GM20431 (cell line): ENCODE measurements at regions not wholly inside any gene's neighbourhood (a gene's known extent, or its start where the extent isn't known, plus 50 kb on each side); places are given as distances from the start of the nearest gene placed in this dataset.
"Not testable (repeated sequence)": the region's sequence is repeated elsewhere in the genome, so short reads cannot be mapped to it uniquely, and the experiment has no call there.

Experiments used
- in situ Hi-C: fragments of 300-500 bp; cut with MseI, MboI; formaldehyde crosslinking; loops from one replicate; pipeline ENCODE4 v1.15.0; 2020; ENCODE audit warnings: low sequenced_read_pairs; ENCODE audit not compliant: unreplicated experiment

DNA sequence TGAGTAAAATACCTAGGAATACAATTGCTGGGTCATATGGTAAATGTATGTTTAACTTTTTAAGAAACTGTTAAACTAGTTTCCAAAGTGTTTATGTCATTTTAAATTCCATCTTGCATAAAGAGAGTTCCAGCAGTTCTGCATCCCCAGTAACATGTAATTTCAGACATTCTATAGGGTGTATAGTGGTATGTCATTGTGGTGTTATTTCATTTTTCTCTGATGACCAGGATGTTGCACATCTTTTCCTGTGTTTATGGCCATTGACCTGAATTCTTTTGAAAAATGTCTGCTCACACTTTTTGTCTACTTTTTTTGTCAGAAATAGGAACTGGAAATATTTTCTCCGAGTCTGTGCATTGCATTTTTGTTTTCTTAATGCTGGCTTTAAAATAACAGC is 128.9 kb downstream of the TMEM200A start:
- in situ Hi-C loops, result no loop called here

- in situ Hi-C loops, result no loop called here
These were observed 134.9 kb downstream of the TMEM200A start for GRCh38 chr6:130500693-130501092.

DNA sequence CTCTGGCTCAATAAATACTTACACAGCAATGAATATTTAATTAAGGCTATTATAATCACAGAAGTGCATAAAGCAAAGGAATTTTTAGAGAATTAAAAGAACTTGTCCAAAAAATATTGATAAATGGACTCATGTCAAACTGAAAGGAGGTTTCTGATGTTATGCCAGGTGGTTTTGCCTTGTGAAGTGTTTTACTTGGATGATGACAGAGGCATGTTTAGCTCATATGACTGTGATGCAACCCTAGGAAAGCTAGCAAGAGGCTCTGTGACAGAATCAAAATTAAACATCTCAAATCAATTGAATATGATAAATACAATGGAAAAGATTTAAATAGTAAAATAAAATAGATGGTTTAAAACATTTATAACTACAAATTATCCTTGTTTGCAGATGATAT is 137.3 kb downstream of the TMEM200A start:
- in situ Hi-C loops, result no loop called here

- in situ Hi-C loops, result no loop called here
These were observed 140.2 kb downstream of the TMEM200A start for GRCh38 chr6:130505808-130506598.

GRCh38 chr6:130507005-130507665 is 141.3 kb downstream of the TMEM200A start:
- in situ Hi-C loops, result not testable (repeated sequence)

- in situ Hi-C loops, result no loop called here
These were observed 141.8 kb downstream of the TMEM200A start for GRCh38 chr6:130507666-130508028.

DNA sequence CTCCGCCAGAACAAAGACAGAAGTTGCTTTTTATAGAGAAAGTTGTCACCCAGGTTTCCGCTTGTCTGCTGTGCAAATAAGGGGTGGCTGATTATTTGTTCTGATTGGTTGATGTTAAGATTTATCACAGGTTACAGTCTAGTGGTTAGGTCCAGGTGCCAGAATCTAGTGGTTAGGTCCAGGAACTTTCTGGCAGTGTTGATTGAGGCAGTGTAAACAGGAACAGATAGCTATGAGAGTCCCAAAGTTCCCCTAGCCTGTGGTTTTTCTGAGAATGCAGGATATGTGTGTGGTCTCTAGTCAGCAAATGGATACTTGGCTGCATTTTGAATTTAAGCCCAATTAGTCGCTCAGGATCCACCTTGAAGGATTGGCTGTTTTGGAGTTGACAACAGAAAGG is 148.0 kb downstream of the TMEM200A start:
- in situ Hi-C loops, result no loop called here

DNA sequence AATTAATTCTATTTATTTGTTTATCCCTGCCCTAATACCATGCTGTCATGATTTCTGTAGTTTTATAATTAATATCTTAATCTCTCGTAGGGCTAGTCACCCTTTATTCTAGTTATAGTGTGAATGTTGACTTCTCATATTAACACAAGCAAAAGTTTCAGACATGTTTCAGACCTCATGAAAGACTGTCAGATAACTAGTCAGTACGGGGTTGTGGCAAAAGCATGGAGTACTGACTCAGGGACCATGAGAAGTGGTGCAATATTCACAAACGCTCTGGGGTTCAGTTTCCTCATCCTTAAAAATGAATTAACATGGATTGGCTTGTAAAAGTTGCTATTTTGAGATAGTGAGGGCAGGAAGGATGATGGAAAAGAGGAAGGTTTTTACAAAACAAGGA is 148.9 kb downstream of the TMEM200A start:
- in situ Hi-C loops, result no loop called here

- in situ Hi-C loops, result no loop called here
These were observed 149.5 kb downstream of the TMEM200A start for GRCh38 chr6:130515306-130515705.

DNA sequence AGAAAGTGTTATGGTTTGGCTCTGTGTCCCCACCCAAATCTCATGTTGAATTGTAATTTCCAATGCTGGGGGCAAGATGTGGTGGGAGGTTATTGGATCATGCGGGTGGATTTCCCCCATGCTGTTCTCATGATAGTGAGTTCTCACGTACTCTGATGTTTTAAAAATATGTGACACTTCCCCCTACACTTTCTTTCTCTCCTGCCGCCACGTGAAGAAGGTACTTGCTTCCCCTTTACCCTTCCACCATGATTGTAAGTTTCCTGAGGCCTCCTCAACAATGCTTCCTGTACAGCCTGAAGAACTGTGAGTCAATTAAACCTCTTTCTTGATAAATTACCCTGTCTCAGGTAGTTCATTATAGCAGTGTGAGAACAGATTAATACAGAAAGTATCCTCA is 150.8 kb downstream of the TMEM200A start:
- in situ Hi-C loops, result no loop called here

- in situ Hi-C loops, result no loop called here
These were observed 151.7 kb downstream of the TMEM200A start for GRCh38 chr6:130517444-130517931.

GRCh38 chr6:130518588-130518987 is 152.8 kb downstream of the TMEM200A start:
- in situ Hi-C loops, result no loop called here

GRCh38 chr6:130520221-130520620 is 154.4 kb downstream of the TMEM200A start:
- in situ Hi-C loops, result no loop called here

DNA sequence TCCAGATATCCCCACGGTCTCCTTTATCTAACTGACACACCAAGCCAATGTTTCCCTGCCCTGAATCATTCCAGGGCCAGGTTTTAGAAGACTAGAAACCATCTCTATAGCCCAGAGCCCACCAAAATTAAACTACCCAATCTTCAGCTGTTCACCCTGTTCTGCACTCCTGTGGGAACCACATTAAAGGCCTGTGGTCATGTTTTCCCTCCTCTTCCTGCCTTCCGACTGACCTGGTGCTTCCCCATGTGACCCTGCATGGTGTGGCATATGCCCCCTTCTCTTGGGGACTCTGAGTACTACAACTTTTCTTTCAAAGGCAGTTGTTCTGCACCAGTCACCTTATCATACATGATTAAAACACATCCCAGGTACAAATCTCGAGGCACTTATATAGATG is 155.0 kb downstream of the TMEM200A start:
- in situ Hi-C loops, result no loop called here

DNA sequence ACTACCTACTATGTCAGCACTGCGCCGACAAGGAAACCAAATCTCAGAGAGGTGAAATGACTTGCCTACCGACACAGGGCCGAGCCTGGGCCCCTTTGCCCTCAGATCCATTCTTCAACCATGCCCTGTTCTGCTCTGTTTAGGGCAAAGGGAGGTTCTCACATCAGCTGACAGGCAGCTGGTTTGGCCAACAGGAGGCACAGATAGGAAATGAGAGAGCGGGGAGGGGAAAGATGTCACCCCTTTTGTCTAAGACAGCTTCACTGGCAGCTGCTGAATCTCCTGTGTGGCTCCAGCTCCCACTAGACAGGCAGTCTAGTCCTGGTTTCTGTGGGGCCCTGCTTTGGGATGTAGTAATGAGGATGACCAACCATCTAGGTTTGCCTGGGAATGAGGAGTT is 158.7 kb downstream of the TMEM200A start:
- in situ Hi-C loops, result no loop called here

DNA sequence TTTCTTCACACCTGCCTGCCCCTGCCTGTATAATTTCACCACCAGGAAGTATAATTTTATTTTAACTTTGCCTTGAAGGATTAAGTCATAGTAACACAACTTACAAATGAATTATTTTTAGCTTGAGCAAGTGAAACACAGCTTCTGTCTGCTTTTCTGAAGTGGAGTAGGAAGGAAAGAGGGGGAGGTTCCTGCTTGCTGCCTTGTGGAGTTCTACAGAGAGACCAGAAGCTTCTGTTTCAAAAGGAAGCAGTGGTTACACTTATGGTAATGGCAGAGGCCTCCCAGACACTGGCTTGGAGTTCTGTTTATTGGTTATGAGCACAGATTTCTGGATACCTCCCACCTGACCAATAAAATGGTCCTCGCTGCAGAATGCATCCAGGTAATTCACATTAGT is 159.6 kb downstream of the TMEM200A start:
- in situ Hi-C loops, result no loop called here

GRCh38 chr6:130526466-130526865 is 160.6 kb downstream of the TMEM200A start:
- in situ Hi-C loops, result no loop called here

DNA sequence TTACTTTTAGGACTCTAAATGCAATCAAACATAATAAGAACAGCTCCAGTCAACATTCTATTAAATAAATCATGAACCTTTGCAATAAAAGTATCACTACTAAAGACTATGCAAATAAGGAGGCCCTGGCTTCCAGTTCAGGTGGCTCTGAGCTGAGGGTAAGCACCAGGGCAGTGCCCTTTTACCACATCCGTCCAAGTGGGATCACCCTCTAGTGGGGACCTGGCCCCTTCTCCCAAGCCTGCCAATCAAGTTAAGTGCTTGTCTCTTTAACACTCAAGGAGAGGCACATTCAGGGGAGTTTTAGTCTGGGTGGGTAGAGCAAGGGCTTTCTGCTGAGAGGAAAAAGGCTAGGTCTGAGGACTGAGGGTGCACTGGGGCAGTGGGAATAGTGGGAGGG is 161.4 kb downstream of the TMEM200A start:
- in situ Hi-C loops, result no loop called here

- in situ Hi-C loops, result no loop called here
These were observed 163.8 kb downstream of the TMEM200A start for GRCh38 chr6:130529569-130530149.

DNA sequence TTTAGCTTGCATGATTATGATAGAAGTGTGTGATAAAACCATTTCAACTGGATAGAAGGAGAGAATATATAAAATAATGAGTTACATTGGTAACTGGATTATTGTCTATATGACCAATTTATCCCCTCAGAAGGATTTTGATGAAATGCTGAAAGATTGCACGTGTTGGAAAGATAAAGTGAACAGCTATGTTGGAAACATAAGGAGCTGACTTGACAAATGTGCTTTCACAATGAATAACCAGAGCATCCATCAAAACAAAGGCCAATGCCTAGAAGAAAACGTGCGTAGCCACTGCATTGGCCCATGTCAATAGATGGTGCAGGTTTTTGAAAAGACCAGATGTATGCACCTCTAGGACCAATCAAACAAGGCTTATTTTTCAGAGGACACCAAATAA is 168.8 kb downstream of the TMEM200A start:
- in situ Hi-C loops, result no loop called here

DNA sequence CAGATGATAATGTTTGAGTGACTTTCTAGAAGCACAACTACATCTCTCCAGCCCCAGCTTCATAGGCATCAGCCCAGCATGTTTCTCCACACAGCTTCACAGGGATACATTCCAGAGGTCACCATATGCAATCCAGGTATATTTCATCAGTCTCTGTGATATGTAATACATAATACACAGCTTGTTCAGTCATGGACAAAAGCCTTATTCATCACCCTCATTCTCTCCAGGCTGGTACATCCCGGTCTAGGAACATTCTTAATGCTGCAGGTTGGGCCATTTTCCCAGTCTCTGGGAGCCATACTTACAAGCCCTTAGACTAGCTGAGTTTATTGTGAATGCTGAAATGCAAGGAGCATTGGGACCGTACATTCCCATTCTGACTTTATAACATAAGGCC is 169.4 kb downstream of the TMEM200A start:
- in situ Hi-C loops, result no loop called here
